HG03280 (cell line): ENCODE measurements at regions not wholly inside any gene's neighbourhood (a gene's known extent, or its start where the extent isn't known, plus 50 kb on each side); places are given as distances from the start of the nearest gene placed in this dataset.
"Not testable (repeated sequence)": the region's sequence is repeated elsewhere in the genome, so short reads cannot be mapped to it uniquely, and the experiment has no call there.

Experiments
- ATAC-seq: cut with Tn5 transposase; IDR thresholded peaks from one replicate; pipeline ENCODE4 v1.9.1; 2021; ENCODE audit warnings: mild to moderate bottlenecking, moderate library complexity; ENCODE audit not compliant: unreplicated experiment

DNA sequence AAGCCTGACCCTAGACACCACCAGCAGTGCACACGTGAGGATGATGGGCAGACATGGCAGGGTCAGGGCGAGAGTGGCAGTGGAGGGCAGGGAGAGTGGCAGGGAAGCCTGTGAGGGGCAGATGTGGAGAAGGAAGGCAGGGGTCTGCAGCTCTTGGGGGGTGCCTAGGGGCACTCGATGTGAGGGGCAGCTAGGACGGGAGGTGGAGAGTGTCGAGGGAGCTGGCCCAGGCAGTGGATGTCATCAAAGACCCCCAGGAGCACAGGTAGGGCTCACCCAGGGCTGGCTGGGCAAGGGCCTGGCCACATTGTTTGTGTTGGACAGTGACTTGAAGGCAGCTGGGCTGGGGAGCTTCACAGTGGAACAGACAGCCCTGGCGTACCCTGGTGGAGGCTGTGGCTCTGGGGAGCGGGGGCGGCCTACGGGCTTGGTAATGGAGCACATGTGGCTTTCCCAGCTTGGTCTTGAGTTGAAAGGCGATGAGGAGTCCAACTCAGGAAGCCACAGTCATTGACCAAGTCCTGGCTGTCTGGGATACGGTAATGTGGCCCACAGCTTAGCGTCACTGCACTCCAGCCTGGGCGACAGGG lies 87.1 kb downstream of the RTP5 start:
- ATAC-seq = no peak

DNA sequence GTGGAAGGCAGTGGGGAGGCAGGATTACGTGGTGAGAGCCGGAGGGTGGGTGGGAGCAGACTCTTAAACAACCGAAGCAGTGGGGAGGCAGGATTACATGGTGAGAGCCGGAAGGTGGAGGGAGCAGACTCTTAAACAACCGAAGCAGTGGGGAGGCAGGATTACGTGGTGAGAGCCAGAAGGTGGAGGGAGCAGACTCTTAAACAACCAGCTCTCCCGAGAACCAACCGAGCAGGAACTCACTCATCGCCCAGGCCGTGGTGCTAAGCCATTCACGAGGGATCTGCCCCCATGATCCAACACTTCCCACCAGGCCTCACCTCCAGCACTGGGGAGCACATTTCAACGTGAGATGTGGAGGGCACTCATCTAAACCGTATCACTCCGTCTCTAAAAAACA lies 87.7 kb downstream of the RTP5 start:
- no peak for ATAC-seq

DNA sequence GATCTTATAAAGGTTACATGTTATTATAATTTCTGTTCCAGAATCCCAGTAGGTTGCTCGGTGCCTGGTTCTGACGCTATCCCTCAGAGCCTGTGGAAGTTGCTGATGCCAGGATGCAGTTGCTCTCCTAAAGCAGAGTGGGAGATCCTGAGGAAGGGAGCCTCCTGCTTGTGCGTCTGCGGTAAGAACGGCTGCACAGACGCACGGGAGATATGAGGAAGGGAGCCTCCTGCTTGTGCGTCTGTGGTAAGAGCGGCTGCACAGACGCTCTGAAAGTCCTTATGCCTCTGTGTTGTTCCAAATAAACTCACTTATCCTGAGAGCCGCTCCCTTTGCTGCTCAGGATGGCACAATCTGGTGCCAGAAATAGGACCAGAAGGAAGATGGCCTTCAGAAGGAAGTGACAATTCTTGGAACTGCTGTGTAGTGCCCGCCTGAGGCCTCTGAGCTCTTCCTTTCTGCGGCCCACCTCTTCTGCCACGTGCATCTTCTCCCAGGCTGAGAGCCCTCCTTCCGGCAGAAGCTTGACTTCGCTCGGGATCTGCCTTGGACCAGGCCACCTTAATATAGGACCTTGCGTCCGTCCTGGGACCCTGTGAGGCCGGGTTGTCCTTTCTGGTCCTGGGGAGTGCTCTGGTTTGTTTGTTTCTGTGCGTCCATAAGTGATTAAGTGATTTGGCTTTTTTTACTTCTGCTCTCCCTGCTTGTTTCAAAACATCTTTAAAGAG lies 89.5 kb downstream of the RTP5 start:
- no peak for ATAC-seq

DNA sequence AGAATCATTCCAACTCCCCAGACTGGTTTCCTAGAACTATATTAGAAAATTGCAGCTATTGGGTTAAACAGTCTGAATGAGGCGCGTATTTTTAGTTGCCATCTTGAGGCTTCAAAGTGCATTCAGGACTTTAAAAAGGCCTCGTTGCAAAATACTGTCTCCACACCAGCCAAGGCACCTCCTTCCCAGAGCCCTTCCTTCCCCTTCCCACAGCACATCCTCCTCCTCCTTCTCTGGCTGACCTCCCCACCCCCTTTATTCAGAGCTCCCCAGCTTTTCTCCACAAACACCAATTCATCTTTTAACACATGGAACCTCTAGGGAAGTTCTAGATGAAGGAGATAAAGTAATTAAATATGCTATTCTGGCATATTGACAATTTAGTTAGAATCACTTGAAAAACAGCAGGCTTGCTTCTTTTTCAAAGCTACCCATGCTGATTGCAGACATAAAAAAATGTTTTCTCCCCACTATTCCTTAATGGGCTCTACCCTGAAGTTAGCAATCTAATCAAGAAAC lies 90.3 kb downstream of the RTP5 start:
- no peak for ATAC-seq

DNA sequence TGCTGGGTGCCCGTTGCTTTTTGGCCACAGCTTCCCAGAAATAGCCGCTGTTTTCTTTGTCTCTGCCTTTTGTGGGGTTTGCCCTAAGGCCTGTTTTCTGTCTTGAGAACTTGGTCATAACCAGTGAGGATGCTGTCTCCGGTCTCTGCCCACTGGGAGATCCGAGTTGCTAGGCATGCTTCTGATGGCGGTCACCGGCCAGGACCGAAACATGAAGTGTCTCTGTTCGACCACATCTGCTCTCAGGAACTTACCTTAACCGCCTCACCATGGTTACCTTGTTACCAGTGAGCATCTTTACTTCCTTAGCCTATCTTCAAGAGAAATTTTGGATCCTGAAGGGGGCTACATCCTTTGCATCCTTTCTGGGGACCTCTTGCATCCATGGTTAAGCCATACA lies 91.9 kb downstream of the RTP5 start:
- no peak for ATAC-seq

GRCh38 chr2:241964133-241964532 lies 94.6 kb downstream of the RTP5 start:
- no peak for ATAC-seq

DNA sequence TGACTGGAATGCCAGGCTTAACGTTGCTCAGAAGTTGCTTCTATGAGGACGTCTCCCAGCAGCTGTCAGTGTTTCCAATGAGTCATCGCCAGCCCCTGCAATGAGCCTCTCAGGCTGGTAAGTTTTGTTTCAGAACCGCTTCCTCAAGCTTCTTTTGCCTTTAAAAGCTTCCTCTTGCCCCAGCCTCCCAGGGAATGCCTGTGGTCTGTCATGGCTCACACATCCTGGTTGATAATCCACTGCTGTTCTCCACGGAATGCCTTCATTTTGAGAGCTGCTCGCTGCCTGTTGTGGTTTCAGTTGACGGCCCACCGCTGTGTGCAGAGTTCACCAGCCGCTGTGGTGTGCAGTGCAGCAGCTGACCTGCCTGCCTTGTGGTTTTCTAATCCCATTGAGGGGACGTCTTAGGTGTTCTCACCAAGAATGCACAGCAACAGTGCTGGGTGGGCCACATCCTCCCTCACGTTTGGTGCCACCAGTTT lies 96.4 kb downstream of the RTP5 start:
- ATAC-seq = peak; percentile 77

DNA sequence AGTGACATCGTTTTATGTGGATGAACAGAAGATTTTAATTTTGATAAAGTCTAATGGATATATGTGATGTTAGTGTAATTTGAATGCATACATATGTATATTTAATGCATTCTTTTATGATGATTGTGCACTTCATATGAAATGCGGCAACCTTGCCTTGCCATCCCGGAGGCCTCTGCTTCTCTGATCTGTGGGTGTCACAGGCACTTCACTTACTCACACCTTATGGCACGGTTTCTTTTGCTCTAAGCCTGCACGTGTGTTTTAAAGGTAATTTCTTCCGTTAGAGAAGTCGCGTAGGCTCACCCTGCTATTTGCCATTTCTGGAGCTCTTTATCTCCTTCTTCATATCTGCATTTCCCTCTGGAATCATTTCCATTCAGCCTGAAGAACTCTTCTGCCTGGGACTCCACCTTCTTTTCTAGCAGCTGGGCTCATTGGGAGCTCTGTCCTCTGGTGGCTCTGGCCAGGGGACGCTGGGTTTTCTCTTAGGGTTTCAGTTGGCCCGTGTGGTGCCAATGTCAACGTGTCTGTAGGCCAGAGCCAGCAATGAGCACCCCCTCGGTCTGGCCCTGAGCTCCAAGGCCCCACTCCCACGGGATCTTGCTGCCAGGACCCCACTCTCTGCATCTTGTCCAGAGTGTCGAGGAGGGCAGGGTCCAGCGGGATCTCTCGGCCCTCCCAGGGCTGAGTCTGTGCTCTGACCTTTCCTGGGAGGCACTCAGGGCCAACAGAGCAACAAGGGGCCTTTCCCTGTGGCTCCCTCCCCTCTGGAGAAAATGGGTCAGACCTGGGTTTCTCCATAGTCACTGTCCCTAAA lies 97.3 kb downstream of the RTP5 start:
- no peak for ATAC-seq

DNA sequence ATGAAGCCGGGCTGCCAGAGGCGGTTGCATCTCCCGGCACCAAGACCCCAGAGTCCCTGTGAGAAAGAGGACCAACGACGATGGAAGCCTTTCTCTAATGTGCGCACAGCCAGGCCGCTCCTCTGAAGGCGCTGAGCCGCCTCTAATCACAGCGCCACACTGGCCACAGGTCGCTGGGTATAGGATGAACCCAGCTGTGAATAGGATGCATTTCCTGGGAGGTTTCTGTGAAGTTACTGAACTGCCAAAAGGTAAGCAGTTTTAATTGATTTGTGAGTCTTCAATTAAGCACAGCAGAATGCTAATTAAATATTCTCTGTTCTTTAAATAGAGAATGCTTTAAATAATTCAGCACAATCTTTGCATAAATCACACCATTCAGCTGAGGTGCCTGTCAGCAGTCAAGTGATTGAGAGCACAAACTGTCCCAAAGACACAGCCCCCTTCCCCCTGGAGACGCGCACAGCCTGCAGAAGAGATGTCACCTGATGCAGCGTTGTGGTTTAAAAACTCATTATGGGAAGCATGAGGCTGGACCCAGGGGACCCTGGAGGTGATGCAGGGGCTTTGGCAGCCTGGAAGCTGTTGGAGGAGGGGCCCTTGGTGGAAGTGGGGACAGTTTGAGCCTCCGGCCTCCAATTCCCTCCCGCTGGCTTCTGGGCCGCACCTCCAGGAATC lies 98.1 kb downstream of the RTP5 start:
- ATAC-seq = no peak

GRCh38 chr2:241968417-241968816 lies 98.9 kb downstream of the RTP5 start:
- ATAC-seq = no peak

GRCh38 chr2:241969182-241969581 lies 99.7 kb downstream of the RTP5 start:
- not testable (repeated sequence) for ATAC-seq

DNA sequence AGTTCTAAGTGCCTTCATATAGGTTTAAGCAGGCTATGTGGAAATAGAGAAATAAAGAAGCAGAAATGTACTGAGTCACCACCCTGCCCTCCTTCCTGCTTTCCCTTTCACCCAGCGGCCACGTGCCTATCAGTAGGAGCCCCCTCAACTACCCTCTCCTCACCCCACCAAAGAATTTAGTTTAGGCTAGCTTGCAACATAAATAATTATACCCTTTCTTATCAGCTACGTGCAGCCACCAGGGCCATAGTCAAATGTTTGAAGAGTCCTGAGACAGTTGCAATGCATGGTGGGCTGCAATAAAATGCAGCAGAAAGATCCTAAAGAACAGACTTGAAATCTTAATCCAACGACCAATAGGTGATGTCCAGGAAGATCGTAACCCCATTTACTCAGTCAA lies 101.2 kb downstream of the RTP5 start:
- no peak for ATAC-seq

DNA sequence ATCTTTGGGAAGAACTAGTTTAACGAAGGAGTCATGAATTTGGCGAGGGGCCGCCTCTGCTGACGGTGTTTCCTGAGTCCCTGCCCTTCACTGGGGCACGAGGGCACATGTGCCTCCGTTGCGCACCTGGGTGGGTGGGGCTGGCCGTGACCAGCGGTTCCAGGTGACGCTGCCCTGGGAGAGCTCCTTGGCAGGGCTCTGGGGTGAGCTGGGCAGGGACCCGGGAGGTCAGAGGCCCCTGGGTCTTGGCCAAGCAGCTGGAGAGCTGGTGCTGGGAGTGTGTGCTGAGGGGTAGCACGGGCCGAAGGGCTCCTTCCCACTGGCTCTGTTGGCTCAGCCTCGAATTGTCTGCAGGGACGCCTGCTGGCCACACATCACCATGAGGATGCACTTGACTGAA lies 104.6 kb downstream of the RTP5 start:
- no peak for ATAC-seq

DNA sequence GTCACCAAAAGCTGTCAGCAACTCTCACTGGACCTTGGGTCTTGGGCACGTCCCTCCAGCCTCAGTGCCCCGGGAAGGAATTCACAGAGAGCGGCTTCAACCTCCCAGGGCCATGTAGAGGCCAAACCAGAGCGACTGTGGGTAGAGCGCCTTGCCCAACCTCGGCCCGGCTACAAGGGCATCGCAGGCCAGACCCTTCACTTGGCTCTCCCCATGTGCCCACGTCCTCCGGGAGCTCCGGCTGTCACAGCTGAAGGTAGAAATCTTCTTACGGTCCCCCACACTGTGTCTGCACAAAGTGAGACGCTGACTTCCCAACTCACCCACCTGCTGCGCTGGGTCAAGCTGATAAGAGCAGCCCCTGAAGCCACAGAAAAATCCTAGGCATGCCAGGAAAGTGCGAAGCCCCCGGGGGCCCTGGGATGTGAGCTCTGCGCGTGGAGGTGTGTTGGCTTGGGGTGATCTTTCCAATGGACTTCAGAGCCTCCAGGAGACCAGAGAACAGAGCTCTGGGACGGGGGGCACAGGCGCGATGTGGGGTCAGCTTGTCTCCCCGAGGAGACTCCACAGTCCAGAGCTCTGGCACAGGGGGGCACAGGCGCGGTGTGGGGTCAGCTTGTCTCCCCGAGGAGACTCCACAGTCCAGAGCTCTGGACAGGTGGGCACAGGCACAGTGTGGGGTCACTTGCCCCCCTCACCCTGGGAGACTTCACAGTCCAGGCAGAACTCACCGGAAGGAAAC lies 105.5 kb downstream of the RTP5 start:
- ATAC-seq = no peak

DNA sequence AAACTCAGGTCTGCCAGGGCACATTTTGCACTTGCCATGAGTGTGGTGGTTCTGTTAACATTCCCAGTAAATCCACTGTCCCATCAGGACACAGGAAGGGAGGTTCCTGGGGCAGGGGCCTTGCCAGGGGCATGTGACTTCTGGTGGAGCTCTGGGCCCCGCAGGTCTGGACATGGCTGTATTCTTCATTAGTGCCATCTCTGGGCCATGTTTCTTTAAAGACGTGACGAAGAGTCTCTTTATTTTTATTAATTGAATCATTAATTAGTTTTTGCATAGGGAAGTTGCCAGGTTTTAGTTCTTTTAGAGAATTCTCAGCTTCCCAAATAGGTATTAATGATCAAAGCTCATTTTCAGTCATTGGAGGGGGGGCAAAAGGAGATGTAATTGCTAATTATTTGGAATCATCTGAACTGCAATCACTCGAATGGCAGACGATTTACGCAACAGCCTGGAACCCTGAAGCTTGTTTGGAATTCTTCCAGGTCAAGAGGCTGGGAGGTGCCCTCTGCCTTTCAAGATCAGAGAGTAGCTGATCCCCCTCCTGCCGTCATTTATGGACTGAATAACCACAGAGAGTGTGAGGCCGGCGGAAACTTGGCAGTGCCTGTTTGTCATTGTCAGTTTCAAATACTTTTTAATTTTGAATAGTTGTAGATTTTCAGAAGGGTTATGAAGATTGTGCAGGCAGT lies 106.2 kb downstream of the RTP5 start:
- ATAC-seq = no peak

DNA sequence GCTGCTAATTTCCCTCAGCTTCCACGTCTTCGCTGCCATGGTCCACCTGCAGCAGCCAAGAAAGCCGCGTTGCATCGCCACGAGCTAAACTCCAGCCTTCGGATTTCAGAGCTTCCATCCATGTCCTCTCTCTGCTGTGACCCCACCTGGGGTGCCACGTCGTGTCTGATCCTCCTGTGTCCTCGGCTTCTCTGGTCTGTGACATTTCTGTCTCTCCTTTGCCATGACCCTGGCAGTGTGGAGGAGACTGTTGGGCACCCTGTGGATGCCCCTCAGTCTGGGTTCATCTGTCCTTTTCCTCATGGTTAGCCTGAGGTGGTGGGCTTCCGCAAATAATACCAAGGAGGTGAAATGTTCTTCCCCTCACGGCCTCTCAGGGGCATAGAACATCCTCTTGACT lies 106.8 kb downstream of the RTP5 start:
- ATAC-seq = no peak

DNA sequence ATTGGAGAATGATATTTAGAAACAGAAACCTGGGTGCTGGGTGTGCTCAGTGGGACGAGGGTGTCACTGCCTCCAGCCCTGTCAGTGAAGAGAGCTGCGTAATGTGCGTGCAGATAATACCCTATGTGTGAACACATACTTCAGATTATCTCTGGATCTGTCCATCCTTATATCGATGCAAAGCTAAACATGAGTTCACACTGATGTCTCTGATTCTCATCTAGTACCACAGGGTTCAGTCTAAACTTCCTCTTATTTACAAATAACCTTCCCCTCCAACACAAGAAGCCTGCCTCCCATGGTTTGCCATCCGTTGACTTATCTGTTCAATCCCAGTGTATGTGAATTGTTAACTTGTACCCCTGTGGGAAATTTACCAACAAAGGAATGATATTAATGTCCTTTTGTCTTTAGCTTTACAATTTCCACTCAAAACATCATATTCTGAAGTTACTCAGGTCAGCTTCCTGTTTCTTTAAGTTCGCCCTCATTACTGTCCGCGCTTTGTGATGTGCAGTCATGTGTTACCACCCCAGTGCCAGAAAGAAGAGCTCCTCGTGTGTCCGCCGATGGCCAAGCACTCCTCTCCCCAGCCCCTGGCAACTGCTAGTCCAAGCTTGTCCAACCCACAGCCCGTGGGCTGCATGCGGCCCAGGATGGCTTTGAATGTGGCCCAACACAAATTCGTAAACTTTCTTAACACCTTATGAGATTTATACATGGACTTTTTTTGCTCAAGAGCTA lies 108.2 kb downstream of the RTP5 start:
- no peak for ATAC-seq

DNA sequence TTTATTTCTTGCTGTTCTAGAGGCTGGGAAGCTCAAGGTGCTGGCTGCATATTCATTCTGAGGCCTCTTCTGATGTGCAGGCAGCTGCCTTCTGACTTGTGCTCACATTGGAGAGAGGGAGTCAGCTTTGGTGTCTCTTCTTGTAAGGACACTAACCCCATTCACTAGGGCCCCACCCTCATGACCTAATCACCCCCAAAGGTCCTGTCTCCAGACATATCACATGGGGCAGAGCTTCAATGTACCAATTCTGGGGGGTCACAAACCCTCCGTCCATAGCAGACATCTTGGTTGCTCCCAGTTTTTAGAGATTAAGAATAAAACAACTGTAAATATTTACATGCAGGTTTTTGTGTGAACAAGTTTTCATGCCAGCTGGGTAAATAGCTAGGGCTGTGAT lies 109.1 kb downstream of the RTP5 start:
- no peak for ATAC-seq

DNA sequence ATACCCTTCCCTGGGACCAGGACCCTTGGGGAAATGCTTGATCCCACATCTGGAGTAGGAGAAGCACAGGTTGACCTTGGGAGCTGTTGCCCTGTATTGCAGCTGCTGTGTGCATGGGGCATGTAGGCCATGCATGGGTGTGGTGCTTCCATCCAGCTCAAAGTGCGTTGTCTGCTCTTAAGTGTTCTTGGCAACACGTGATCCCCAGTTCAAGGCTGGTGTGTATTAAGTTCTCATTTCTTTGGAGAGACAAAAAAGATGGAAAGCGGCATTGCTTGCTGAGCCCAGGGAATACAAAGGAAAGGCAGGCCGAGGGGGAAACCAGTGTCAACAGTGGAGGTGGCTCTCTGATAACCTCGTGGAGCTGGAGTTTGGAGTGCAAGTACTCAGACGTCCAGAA lies 110.7 kb downstream of the RTP5 start:
- ATAC-seq = no peak
